ENCODE measurements at regions not wholly inside any gene's neighbourhood (a gene's known extent, or its start where the extent isn't known, plus 50 kb on each side); places are given as distances from the start of the nearest gene placed in this dataset.

- DNase-seq (ENCODE audit: low read depth in 1 of 2, low spot score in 2 of 2), result no peak
- 92% methylated on average over 9 of the region's 9 CpGs; no CpG with 5 or more reads in 1 of the 2 experiments for WGBS, 2 experiments (ENCODE audit: extremely low coverage in 1 of 2, insufficient coverage in 1 of 2, insufficient read length in 1 of 2, insufficient replicate concordance in 2 of 2, low coverage in 1 of 2, low lambda C conversion rate in 2 of 2, missing lambda C conversion rate in 1 of 2)
Measured at GRCh38 chr12:107337346-107338095, 244.2 kb upstream of the CRY1 start.

More at GRCh38 chr12:107337346-107338095, 244.2 kb upstream of the CRY1 start:
- no peak overlapping the region for H3K27ac ChIP-seq (ENCODE audit: low read depth, low read length)
- H3K9me3 ChIP-seq (ENCODE audit: insufficient read depth in 2 of 2, low read depth in 1 of 2, low read length in 1 of 2), result no peaks in the 10 kb centered on the region
- H4K20me1 ChIP-seq (replicated peaks in 1 of 2; ENCODE audit: control insufficient read depth in 1 of 2, insufficient read depth in 2 of 2, low read length in 2 of 2), result peaks cover 0 to 1% of the 10 kb centered on the region in 2 experiments
- no peak overlapping the region for H4K5ac ChIP-seq (ENCODE audit: insufficient read length, low read depth, low read length)
- no peaks in the 10 kb centered on the region for H3K79me2 ChIP-seq (ENCODE audit: control insufficient read depth in 1 of 2, insufficient read depth in 2 of 2, low read length in 2 of 2)
- no peak overlapping the region for H2BK15ac ChIP-seq (ENCODE audit: low read length)
- ChIA-PET POLR2A (ENCODE audit: partially characterized antibody) (no interaction called here), CTCF (ENCODE audit: partially characterized antibody) (interaction anchor here (1.7 kb wide), 1 partner anchor 12 kb away, joined by 6 read pairs; no protein-coding TSS in a partner anchor)
- H3K4me2 ChIP-seq (ENCODE audit: insufficient read depth in 1 of 2, low read depth in 2 of 2, low read length in 2 of 2), result no peak overlapping the region
- no peaks in the 10 kb centered on the region for H3K36me3 ChIP-seq (ENCODE audit: control insufficient read depth in 2 of 4, insufficient read depth in 4 of 4, low read length in 3 of 4)
- no peak overlapping the region for H3K23ac ChIP-seq (ENCODE audit: insufficient read length)
- H2AFZ ChIP-seq (ENCODE audit: low read length), result no peak overlapping the region
- no peak overlapping the region for H3K14ac ChIP-seq (ENCODE audit: insufficient read length)
- no peak overlapping the region for H2BK5ac ChIP-seq (ENCODE audit: low read depth, low read length)
- H2BK20ac ChIP-seq (ENCODE audit: low read length), result no peak overlapping the region
- H4K8ac ChIP-seq (ENCODE audit: extremely low read depth, insufficient read depth, low read length), result no peak overlapping the region
- no peak overlapping the region for H2BK12ac ChIP-seq (ENCODE audit: low read depth, low read length)
- H3K4me3 ChIP-seq (ENCODE audit: extremely low read depth in 1 of 4, insufficient read depth in 2 of 4, low read depth in 3 of 4, low read length in 4 of 4), result no peak overlapping the region
- H2BK120ac ChIP-seq (replicated peaks; ENCODE audit: low read depth, low read length), result no peak overlapping the region
- H3K9ac ChIP-seq (replicated peaks in 1 of 4; ENCODE audit: extremely low read depth in 1 of 4, low read depth in 3 of 4, low read length in 3 of 4), result no peak overlapping the region
- no peaks in the 10 kb centered on the region; the same call in none of the 2 replicates for H3K79me1 ChIP-seq (ENCODE audit: low read depth, low read length)
- no peak overlapping the region for H3K18ac ChIP-seq (ENCODE audit: extremely low read depth, low read length)
- FAIRE-seq, result no peak
- H2AK5ac ChIP-seq (ENCODE audit: low read depth, low read length), result no peak overlapping the region
- H3K23me2 ChIP-seq (ENCODE audit: low read depth, low read length), result no peaks in the 10 kb centered on the region; the same call in 1 of the 2 replicates
- H3K56ac ChIP-seq (replicated peaks; ENCODE audit: insufficient read length, low read depth, low read length), result no peak overlapping the region
- no peak overlapping the region for H3K4ac ChIP-seq (replicated peaks; ENCODE audit: insufficient read length, low read depth, low read length)
- no peaks in the 10 kb centered on the region for H3K4me1 ChIP-seq (replicated peaks in 1 of 4; ENCODE audit: control insufficient read depth in 3 of 4, insufficient read depth in 4 of 4, low read length in 3 of 4)
- H4K91ac ChIP-seq (replicated peaks; ENCODE audit: insufficient read length, low read length), result no peak overlapping the region
- no peaks in the 10 kb centered on the region for H3K27me3 ChIP-seq (replicated peaks in 1 of 4; ENCODE audit: control insufficient read depth in 3 of 4, extremely low read depth in 1 of 4, insufficient read depth in 3 of 4, low read length in 3 of 4)
- TF ChIP-seq SAP30 (IDR thresholded peaks at IDR 0.05; ENCODE audit: insufficient read depth, insufficient replicate concordance, low read length) (no peak), ATF3 (IDR thresholded peaks at IDR 0.05; ENCODE audit: insufficient read depth, low read depth, low read length) (no peak)

All from H1 (cell line).